ENCODE measurements at regions not wholly inside any gene's neighbourhood (a gene's known extent, or its start where the extent isn't known, plus 50 kb on each side); places are given as distances from the start of the nearest gene placed in this dataset.

DNA sequence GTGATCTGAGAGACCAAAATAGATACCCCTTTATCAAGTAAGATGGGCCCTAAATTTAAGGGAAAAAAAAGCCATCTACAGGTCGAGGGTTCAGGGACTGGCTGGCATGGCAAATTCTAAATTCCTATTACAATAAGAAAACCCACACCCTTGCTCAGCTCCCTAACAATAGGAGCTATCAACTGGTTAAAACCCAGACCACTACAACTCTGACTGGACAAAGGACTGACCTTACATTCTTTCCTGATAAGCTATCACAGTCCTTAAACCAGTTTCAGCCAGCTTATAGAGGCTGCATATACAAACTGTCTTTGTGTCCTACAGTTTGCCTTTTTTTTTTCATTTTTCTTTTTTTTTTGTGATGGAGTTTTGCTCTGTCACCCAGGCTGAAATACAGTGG is 803.6 kb downstream of the NR2F1-AS1 start:
- H3K9me2 ChIP-seq (replicated peaks; ENCODE audit: low read depth, low read length): no peaks in the 10 kb centered on the region
- H3K9me3 ChIP-seq (ENCODE audit: insufficient read depth, low read depth, low read length): no peaks in the 10 kb centered on the region
- H3K9ac ChIP-seq (ENCODE audit: low read depth, low read length, poor library complexity, severe bottlenecking): no peak overlapping the region
- H3K79me2 ChIP-seq (ENCODE audit: insufficient read depth, low read length): no peaks in the 10 kb centered on the region
- no peaks in the 10 kb centered on the region for H3K27me3 ChIP-seq (ENCODE audit: insufficient read depth, low read length, poor library complexity, severe bottlenecking)
- H4K20me1 ChIP-seq (ENCODE audit: insufficient read depth, low read length, poor library complexity, severe bottlenecking): no peaks in the 10 kb centered on the region
- no peak overlapping the region for H3K4me2 ChIP-seq (ENCODE audit: low read depth, low read length, poor library complexity, severe bottlenecking)
- H2AFZ ChIP-seq (ENCODE audit: low read length): no peak overlapping the region
- H3K36me3 ChIP-seq (ENCODE audit: insufficient read depth, low read length): no peaks in the 10 kb centered on the region
- H3K4me1 ChIP-seq (ENCODE audit: insufficient read depth, low read length, poor library complexity, severe bottlenecking): no peaks in the 10 kb centered on the region
- H3F3A ChIP-seq (ENCODE audit: low read depth): no peaks in the 10 kb centered on the region
- H3K4me3 ChIP-seq (ENCODE audit: low read length, poor library complexity, severe bottlenecking): no peak overlapping the region
- TF ChIP-seq, protein P1, sequence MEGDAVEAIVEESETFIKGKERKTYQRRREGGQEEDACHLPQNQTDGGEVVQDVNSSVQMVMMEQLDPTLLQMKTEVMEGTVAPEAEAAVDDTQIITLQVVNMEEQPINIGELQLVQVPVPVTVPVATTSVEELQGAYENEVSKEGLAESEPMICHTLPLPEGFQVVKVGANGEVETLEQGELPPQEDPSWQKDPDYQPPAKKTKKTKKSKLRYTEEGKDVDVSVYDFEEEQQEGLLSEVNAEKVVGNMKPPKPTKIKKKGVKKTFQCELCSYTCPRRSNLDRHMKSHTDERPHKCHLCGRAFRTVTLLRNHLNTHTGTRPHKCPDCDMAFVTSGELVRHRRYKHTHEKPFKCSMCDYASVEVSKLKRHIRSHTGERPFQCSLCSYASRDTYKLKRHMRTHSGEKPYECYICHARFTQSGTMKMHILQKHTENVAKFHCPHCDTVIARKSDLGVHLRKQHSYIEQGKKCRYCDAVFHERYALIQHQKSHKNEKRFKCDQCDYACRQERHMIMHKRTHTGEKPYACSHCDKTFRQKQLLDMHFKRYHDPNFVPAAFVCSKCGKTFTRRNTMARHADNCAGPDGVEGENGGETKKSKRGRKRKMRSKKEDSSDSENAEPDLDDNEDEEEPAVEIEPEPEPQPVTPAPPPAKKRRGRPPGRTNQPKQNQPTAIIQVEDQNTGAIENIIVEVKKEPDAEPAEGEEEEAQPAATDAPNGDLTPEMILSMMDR (conservative IDR thresholded peaks at IDR 0.05; ENCODE audit: low read length): no peak

DNA sequence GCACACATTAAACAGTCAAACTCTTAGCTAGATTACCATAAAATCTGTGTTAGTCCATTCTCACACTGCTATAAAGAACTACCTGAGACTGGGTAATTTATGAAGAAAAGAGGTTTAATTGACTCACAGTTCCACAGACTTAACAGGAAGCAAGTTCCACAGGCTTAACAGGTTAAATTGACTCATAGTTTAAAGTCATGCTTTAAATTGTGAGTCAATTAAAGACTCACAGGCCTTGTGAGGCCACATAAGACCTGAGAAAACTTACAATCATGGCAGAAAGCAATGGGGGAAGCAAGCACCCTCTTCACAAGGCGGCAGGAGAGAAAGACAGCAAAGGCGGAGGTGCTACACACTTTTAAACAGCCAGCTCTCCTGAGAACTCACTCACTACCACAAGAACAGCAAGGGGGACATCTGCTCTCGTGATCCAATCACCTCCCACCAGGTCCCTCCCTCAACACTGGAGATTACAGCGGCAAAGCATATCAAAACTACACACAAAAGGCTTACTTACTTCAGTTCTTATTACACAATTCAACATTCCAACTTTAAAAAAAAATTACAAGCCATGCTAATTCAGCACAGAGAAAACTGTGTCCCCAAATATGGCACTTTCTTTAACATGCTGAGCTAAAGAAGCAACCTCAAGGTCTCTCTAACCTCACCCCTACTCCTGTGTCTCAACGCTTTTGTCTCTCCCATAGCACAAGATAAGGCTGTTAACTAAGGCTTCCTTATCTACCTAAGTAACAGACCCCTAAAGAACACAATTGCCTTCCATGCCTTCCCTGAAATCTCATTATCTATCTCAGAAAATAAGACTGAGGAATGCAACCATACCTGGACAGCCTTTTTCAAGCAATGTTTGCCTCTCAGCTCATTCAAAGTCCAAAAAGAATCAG is 805.1 kb downstream of the NR2F1-AS1 start:
- no peaks in the 10 kb centered on the region for H4K20me1 ChIP-seq (ENCODE audit: insufficient read depth, low read length, poor library complexity, severe bottlenecking)
- no peaks in the 10 kb centered on the region for H3K9me2 ChIP-seq (replicated peaks; ENCODE audit: low read depth, low read length)
- TF ChIP-seq, protein P1 (conservative IDR thresholded peaks at IDR 0.05; ENCODE audit: low read length): no peak
- no peak for TF ChIP-seq EZH2phosphoT487 (IDR thresholded peaks at IDR 0.05; ENCODE audit: borderline replicate concordance)
- no peaks in the 10 kb centered on the region for H3F3A ChIP-seq (ENCODE audit: low read depth)
- no peak overlapping the region for H3K4me2 ChIP-seq (ENCODE audit: low read depth, low read length, poor library complexity, severe bottlenecking)
- H3K9me3 ChIP-seq (ENCODE audit: insufficient read depth, low read depth, low read length): no peaks in the 10 kb centered on the region
- no peaks in the 10 kb centered on the region for H3K4me1 ChIP-seq (ENCODE audit: insufficient read depth, low read length, poor library complexity, severe bottlenecking)
- H3K4me3 ChIP-seq (ENCODE audit: low read length, poor library complexity, severe bottlenecking): no peak overlapping the region
- no peaks in the 10 kb centered on the region for H3K36me3 ChIP-seq (ENCODE audit: insufficient read depth, low read length)
- no peak overlapping the region for H3K9ac ChIP-seq (ENCODE audit: low read depth, low read length, poor library complexity, severe bottlenecking)
- H3K27me3 ChIP-seq (ENCODE audit: insufficient read depth, low read length, poor library complexity, severe bottlenecking): no peaks in the 10 kb centered on the region
- no peaks in the 10 kb centered on the region for H3K79me2 ChIP-seq (ENCODE audit: insufficient read depth, low read length)
- H2AFZ ChIP-seq (ENCODE audit: low read length): no peak overlapping the region

DNA sequence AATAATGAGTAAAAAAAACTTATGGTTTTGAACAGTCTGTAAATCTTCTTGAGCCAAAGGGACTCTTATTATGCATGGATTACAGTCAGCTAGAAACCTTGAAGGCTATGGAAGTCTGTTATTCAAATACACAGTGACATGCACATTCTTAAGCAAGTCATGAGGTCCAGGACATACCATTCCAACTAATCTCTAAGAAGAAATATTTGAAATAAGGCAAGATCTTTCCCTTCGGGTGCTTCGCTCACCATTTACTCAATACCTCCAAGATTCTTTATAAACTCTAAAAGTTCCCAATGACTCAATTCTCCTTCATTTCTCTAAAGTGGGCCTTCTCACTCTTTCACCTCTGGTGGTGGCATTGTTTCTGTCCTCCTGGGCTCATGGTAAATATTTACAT is 811.0 kb downstream of the NR2F1-AS1 start:
- no peaks in the 10 kb centered on the region for H3K27me3 ChIP-seq (ENCODE audit: insufficient read depth, low read length, poor library complexity, severe bottlenecking)
- no peaks in the 10 kb centered on the region for H3K4me1 ChIP-seq (ENCODE audit: insufficient read depth, low read length, poor library complexity, severe bottlenecking)
- H3K79me2 ChIP-seq (ENCODE audit: insufficient read depth, low read length): no peaks in the 10 kb centered on the region
- no peaks in the 10 kb centered on the region for H3K9me3 ChIP-seq (ENCODE audit: insufficient read depth, low read depth, low read length)
- H3K36me3 ChIP-seq (ENCODE audit: insufficient read depth, low read length): no peaks in the 10 kb centered on the region
- no peak overlapping the region for H2AFZ ChIP-seq (ENCODE audit: low read length)
- no peak overlapping the region for H3K4me2 ChIP-seq (ENCODE audit: low read depth, low read length, poor library complexity, severe bottlenecking)
- TF ChIP-seq, protein P1 (conservative IDR thresholded peaks at IDR 0.05; ENCODE audit: low read length): no peak
- TF ChIP-seq EZH2phosphoT487 (IDR thresholded peaks at IDR 0.05; ENCODE audit: borderline replicate concordance): no peak
- no peaks in the 10 kb centered on the region for H3F3A ChIP-seq (ENCODE audit: low read depth)
- H3K4me3 ChIP-seq (ENCODE audit: low read length, poor library complexity, severe bottlenecking): no peak overlapping the region
- no peaks in the 10 kb centered on the region for H3K9me2 ChIP-seq (replicated peaks; ENCODE audit: low read depth, low read length)
- H4K20me1 ChIP-seq (ENCODE audit: insufficient read depth, low read length, poor library complexity, severe bottlenecking): no peaks in the 10 kb centered on the region
- no peak overlapping the region for H3K9ac ChIP-seq (ENCODE audit: low read depth, low read length, poor library complexity, severe bottlenecking)

Measured in Loucy (cell line).